ENCODE measurements at regions not wholly inside any gene's neighbourhood (a gene's known extent, or its start where the extent isn't known, plus 50 kb on each side); places are given as distances from the start of the nearest gene placed in this dataset.

GRCh38 chr11:10998674-10999073 lies 140.8 kb upstream of the ZBED5 start:
- no peak overlapping the region for H3K27ac Mint-ChIP-seq
- no peaks in the 10 kb centered on the region for H3K36me3 Mint-ChIP-seq
- peaks cover 28% of the 10 kb centered on the region for H3K27me3 Mint-ChIP-seq
- DNase-seq = no peak
- no peaks in the 10 kb centered on the region for H3K4me1 Mint-ChIP-seq
- no peaks in the 10 kb centered on the region for H3K9me3 Mint-ChIP-seq
- no peak overlapping the region for H3K4me3 Mint-ChIP-seq
- CTCF ChIA-PET = no interaction called here

- Mint-ChIP-seq H3K4me3 (no peak overlapping the region), H3K27me3 (peaks cover 22% of the 10 kb centered on the region), H3K4me1 (no peaks in the 10 kb centered on the region), H3K27ac (no peak overlapping the region), H3K36me3 (no peaks in the 10 kb centered on the region), H3K9me3 (no peaks in the 10 kb centered on the region)
- CTCF ChIA-PET = no interaction called here
- no peak for DNase-seq
Observed at GRCh38 chr11:10996678-10997077, 138.8 kb upstream of the ZBED5 start.

- no peak overlapping the region for H3K27ac Mint-ChIP-seq
- CTCF ChIA-PET = no interaction called here
- no peak overlapping the region for H3K4me3 Mint-ChIP-seq
- no peaks in the 10 kb centered on the region for H3K4me1 Mint-ChIP-seq
- H3K27me3 Mint-ChIP-seq = peaks cover 18% of the 10 kb centered on the region
- no peak for DNase-seq
- H3K9me3 Mint-ChIP-seq = no peaks in the 10 kb centered on the region
- no peaks in the 10 kb centered on the region for H3K36me3 Mint-ChIP-seq
Observed at GRCh38 chr11:10993640-10994039, 135.8 kb upstream of the ZBED5 start.

GRCh38 chr11:10993186-10993585 lies 135.3 kb upstream of the ZBED5 start:
- H3K27me3 Mint-ChIP-seq = peaks cover 16% of the 10 kb centered on the region
- H3K4me3 Mint-ChIP-seq = no peak overlapping the region
- no peak overlapping the region for H3K27ac Mint-ChIP-seq
- no peaks in the 10 kb centered on the region for H3K36me3 Mint-ChIP-seq
- CTCF ChIA-PET = interaction anchor here (1.2 kb wide), 1 partner anchor 36 kb away, joined by 4 read pairs; no protein-coding TSS in a partner anchor
- no peaks in the 10 kb centered on the region for H3K9me3 Mint-ChIP-seq
- H3K4me1 Mint-ChIP-seq = no peaks in the 10 kb centered on the region
- DNase-seq = no peak

- CTCF ChIA-PET = no interaction called here
- Mint-ChIP-seq H3K4me3 (no peak overlapping the region), H3K36me3 (no peaks in the 10 kb centered on the region), H3K9me3 (no peaks in the 10 kb centered on the region), H3K4me1 (no peaks in the 10 kb centered on the region), H3K27ac (no peak overlapping the region), H3K27me3 (peaks cover 25% of the 10 kb centered on the region)
- DNase-seq = no peak
Observed at GRCh38 chr11:10991393-10991792, 133.5 kb upstream of the ZBED5 start.

GRCh38 chr11:10990637-10991193 lies 132.9 kb upstream of the ZBED5 start:
- Mint-ChIP-seq H3K4me1 (no peaks in the 10 kb centered on the region), H3K27me3 (peaks cover 29% of the 10 kb centered on the region), H3K27ac (no peak overlapping the region), H3K9me3 (no peaks in the 10 kb centered on the region), H3K4me3 (no peak overlapping the region), H3K36me3 (no peaks in the 10 kb centered on the region)
- DNase-seq = no peak
- CTCF ChIA-PET = interaction anchor here (1.0 kb wide), 1 partner anchor 10 kb away, joined by 3 read pairs; no protein-coding TSS in a partner anchor

- Mint-ChIP-seq H3K9me3 (no peaks in the 10 kb centered on the region), H3K4me3 (no peak overlapping the region), H3K36me3 (no peaks in the 10 kb centered on the region), H3K4me1 (no peaks in the 10 kb centered on the region), H3K27me3 (peaks cover 25% of the 10 kb centered on the region), H3K27ac (no peak overlapping the region)
- CTCF ChIA-PET = interaction anchor here (1.0 kb wide), 1 partner anchor 11 kb away, joined by 3 read pairs; no protein-coding TSS in a partner anchor
- no peak for DNase-seq
Observed at GRCh38 chr11:10990160-10990559, 132.3 kb upstream of the ZBED5 start.

GRCh38 chr11:10986006-10986405 lies 128.2 kb upstream of the ZBED5 start:
- Mint-ChIP-seq H3K9me3 (no peaks in the 10 kb centered on the region), H3K27me3 (peaks cover 22% of the 10 kb centered on the region), H3K4me3 (no peak overlapping the region), H3K36me3 (no peaks in the 10 kb centered on the region), H3K27ac (no peak overlapping the region), H3K4me1 (no peaks in the 10 kb centered on the region)
- no peak for DNase-seq
- CTCF ChIA-PET = no interaction called here

- CTCF ChIA-PET = interaction anchor here (0.9 to 1.0 kb wide), 2 partner anchors 37 to 43 kb away, joined by 3 read pairs; no protein-coding TSS in a partner anchor
- Mint-ChIP-seq H3K36me3 (no peaks in the 10 kb centered on the region), H3K4me1 (peaks cover 3% of the 10 kb centered on the region), H3K4me3 (no peak overlapping the region), H3K9me3 (no peaks in the 10 kb centered on the region), H3K27me3 (peaks cover 22% of the 10 kb centered on the region), H3K27ac (no peak overlapping the region)
- DNase-seq = no peak
Observed at GRCh38 chr11:10984742-10985141, 126.9 kb upstream of the ZBED5 start.

- H3K36me3 Mint-ChIP-seq = no peaks in the 10 kb centered on the region
- H3K27ac Mint-ChIP-seq = no peak overlapping the region
- CTCF ChIA-PET = interaction anchor here (0.9 kb wide), 1 partner anchor 43 kb away, joined by 3 read pairs; no protein-coding TSS in a partner anchor
- H3K27me3 Mint-ChIP-seq = peaks cover 22% of the 10 kb centered on the region
- peaks cover 8% of the 10 kb centered on the region for H3K4me1 Mint-ChIP-seq
- no peak overlapping the region for H3K4me3 Mint-ChIP-seq
- H3K9me3 Mint-ChIP-seq = no peaks in the 10 kb centered on the region
- DNase-seq = no peak
Observed at GRCh38 chr11:10984250-10984649, 126.4 kb upstream of the ZBED5 start.

- H3K27ac Mint-ChIP-seq = no peak overlapping the region
- no peaks in the 10 kb centered on the region for H3K36me3 Mint-ChIP-seq
- CTCF ChIA-PET = no interaction called here
- no peak overlapping the region for H3K4me3 Mint-ChIP-seq
- DNase-seq = no peak
- no peaks in the 10 kb centered on the region for H3K9me3 Mint-ChIP-seq
- peaks cover 11% of the 10 kb centered on the region for H3K4me1 Mint-ChIP-seq
- H3K27me3 Mint-ChIP-seq = peaks cover 17% of the 10 kb centered on the region
Observed at GRCh38 chr11:10982704-10983510, 125.1 kb upstream of the ZBED5 start.

- H3K9me3 Mint-ChIP-seq = no peaks in the 10 kb centered on the region
- no peak for DNase-seq
- H3K27me3 Mint-ChIP-seq = peaks cover 11% of the 10 kb centered on the region
- no peaks in the 10 kb centered on the region for H3K36me3 Mint-ChIP-seq
- H3K4me3 Mint-ChIP-seq = no peak overlapping the region
- no peak overlapping the region for H3K27ac Mint-ChIP-seq
- H3K4me1 Mint-ChIP-seq = peaks cover 11% of the 10 kb centered on the region
- CTCF ChIA-PET = interaction anchor here (1.4 to 2.2 kb wide), 2 partner anchors 46 to 47 kb away, joined by 3 to 5 read pairs; no protein-coding TSS in a partner anchor
Observed at GRCh38 chr11:10979529-10979928, 121.7 kb upstream of the ZBED5 start.

GRCh38 chr11:10978198-10978597 lies 120.3 kb upstream of the ZBED5 start:
- CTCF ChIA-PET = no interaction called here
- no peak overlapping the region for H3K27ac Mint-ChIP-seq

GRCh38 chr11:10975287-10975721 lies 117.5 kb upstream of the ZBED5 start:
- Mint-ChIP-seq H3K36me3 (no peaks in the 10 kb centered on the region), H3K4me3 (no peak overlapping the region), H3K4me1 (peaks cover 11% of the 10 kb centered on the region), H3K27me3 (peaks cover 7% of the 10 kb centered on the region), H3K27ac (no peak overlapping the region), H3K9me3 (no peaks in the 10 kb centered on the region)
- CTCF ChIA-PET = no interaction called here
- no peak for DNase-seq

More at GRCh38 chr11:10978198-10978597, 120.3 kb upstream of the ZBED5 start:
- Mint-ChIP-seq H3K4me3 (no peak overlapping the region), H3K27me3 (peaks cover 11% of the 10 kb centered on the region), H3K9me3 (no peaks in the 10 kb centered on the region), H3K36me3 (no peaks in the 10 kb centered on the region), H3K4me1 (peaks cover 11% of the 10 kb centered on the region)
- DNase-seq = no peak

- no peak overlapping the region for H3K27ac Mint-ChIP-seq
- CTCF ChIA-PET = interaction anchor here (1.4 kb wide), 1 partner anchor 47 kb away, joined by 3 read pairs; no protein-coding TSS in a partner anchor
- H3K4me1 Mint-ChIP-seq = no peaks in the 10 kb centered on the region
- DNase-seq = no peak
- peaks cover 7% of the 10 kb centered on the region for H3K27me3 Mint-ChIP-seq
- H3K4me3 Mint-ChIP-seq = no peak overlapping the region
- no peaks in the 10 kb centered on the region for H3K9me3 Mint-ChIP-seq
- no peaks in the 10 kb centered on the region for H3K36me3 Mint-ChIP-seq
Observed at GRCh38 chr11:10973416-10973815, 115.6 kb upstream of the ZBED5 start.

Measured in activated naive CD4-positive, alpha-beta T cell treated with anti-CD3 and anti-CD28 coated beads, Interleukin-2, amount 10 ng/mL, durations not matched to agents 7 days and 5 days (primary cell).